ENCODE measurements at regions not wholly inside any gene's neighbourhood (a gene's known extent, or its start where the extent isn't known, plus 50 kb on each side); places are given as distances from the start of the nearest gene placed in this dataset.

DNA sequence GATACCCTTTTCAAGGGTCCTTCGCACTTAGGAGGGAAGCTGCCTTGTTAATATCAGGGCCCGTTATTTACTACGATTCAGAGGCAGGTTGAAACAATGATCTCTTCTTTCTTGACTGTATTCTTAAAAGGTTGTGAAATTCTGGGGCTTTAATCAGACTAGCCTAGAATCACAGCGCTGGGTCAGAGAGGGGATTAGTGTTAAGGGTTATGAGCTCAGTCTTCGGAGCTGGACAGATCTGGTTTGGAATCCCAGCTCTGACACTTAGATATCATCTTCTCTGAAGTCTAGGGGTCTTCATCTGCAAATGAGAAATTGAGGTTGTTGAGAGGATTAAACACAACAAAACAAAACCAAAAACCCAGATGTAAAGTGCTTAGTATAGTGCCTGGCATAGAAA lies 77.4 kb downstream of the CD83 start:
- FAIRE-seq, result no peak
- H3K36me3 ChIP-seq (ENCODE audit: insufficient read depth, low read length), result no peaks in the 10 kb centered on the region
- Mint-ChIP-seq H3K9me3 (ENCODE audit: unreplicated experiment) (peaks cover under 1% of the 10 kb centered on the region), H3K4me3 (ENCODE audit: unreplicated experiment) (no peak overlapping the region), H3K4me1 (ENCODE audit: low read depth, unreplicated experiment) (peaks cover 7% of the 10 kb centered on the region), H3K36me3 (ENCODE audit: low read depth, unreplicated experiment) (no peaks in the 10 kb centered on the region), H3K27ac (ENCODE audit: unreplicated experiment) (no peak overlapping the region), H3K27me3 (ENCODE audit: low read depth, unreplicated experiment) (peaks cover 21% of the 10 kb centered on the region)
- no peak overlapping the region for H2AFZ ChIP-seq (ENCODE audit: low read depth, low read length)
- H3K27ac ChIP-seq (ENCODE audit: low read depth, low read length), result no peak overlapping the region
- peaks cover 12% of the 10 kb centered on the region for H3K27me3 ChIP-seq (ENCODE audit: insufficient read depth, low read length)
- H3K4me3 ChIP-seq (ENCODE audit: insufficient read depth, low read depth, low read length), result no peak overlapping the region
- H3K9me3 ChIP-seq (ENCODE audit: insufficient read depth, low read depth, low read length), result no peaks in the 10 kb centered on the region
- no peak overlapping the region for H3K4me2 ChIP-seq (ENCODE audit: low read length)
- H4K20me1 ChIP-seq (ENCODE audit: insufficient read depth, low read length), result no peaks in the 10 kb centered on the region
- H3K4me1 ChIP-seq (ENCODE audit: insufficient read depth, low read length), result no peaks in the 10 kb centered on the region
- no peaks in the 10 kb centered on the region for H3K79me2 ChIP-seq (ENCODE audit: insufficient read depth, low read length)
- no peak overlapping the region for H3K9ac ChIP-seq (ENCODE audit: low read length)
- no peak for TF ChIP-seq EZH2 (IDR thresholded peaks at IDR 0.05; ENCODE audit: insufficient read depth, low read length)
- TF ChIP-seq CTCF (IDR thresholded peaks at IDR 0.05; ENCODE audit: insufficient read depth, low read depth, low read length), result no peak
- DNase-seq (ENCODE audit: low read depth), result no peak

DNA sequence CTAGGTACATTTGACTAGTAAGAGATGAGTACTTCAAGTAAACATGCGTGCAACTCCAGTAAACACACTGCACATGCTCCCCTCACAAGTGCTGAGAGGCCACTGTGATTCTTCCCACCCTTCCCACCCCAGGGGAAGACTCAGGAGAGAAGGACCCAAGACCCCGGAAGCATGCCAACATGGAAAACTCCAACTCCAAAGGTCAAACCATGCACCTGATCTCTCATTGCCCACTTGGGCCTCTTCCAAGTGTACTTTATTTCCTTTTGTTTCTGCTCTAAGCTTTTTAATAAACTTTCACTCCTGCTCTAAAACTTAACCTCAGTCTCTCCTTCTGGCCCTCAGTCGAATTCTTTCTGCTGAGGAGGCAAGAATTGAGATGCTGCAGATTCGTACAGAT lies 78.5 kb downstream of the CD83 start:
- Mint-ChIP-seq H3K36me3 (ENCODE audit: low read depth, unreplicated experiment) (peaks cover 2% of the 10 kb centered on the region), H3K4me3 (ENCODE audit: unreplicated experiment) (no peak overlapping the region), H3K4me1 (ENCODE audit: low read depth, unreplicated experiment) (peaks cover 7% of the 10 kb centered on the region), H3K9me3 (ENCODE audit: unreplicated experiment) (peaks cover 5% of the 10 kb centered on the region), H3K27me3 (ENCODE audit: low read depth, unreplicated experiment) (peaks cover 18% of the 10 kb centered on the region), H3K27ac (ENCODE audit: unreplicated experiment) (no peak overlapping the region)
- DNase-seq (ENCODE audit: low read depth) (no peak), FAIRE-seq (no peak)
- no peak overlapping the region for H3K27ac ChIP-seq (ENCODE audit: low read depth, low read length)
- no peak overlapping the region for H2AFZ ChIP-seq (ENCODE audit: low read depth, low read length)
- no peaks in the 10 kb centered on the region for H3K36me3 ChIP-seq (ENCODE audit: insufficient read depth, low read length)
- no peak overlapping the region for H3K9ac ChIP-seq (ENCODE audit: low read length)
- H3K9me3 ChIP-seq (ENCODE audit: insufficient read depth, low read depth, low read length), result no peaks in the 10 kb centered on the region
- TF ChIP-seq EZH2 (IDR thresholded peaks at IDR 0.05; ENCODE audit: insufficient read depth, low read length) (no peak), CTCF (IDR thresholded peaks at IDR 0.05; ENCODE audit: insufficient read depth, low read depth, low read length) (no peak)
- peaks cover 16% of the 10 kb centered on the region for H3K27me3 ChIP-seq (ENCODE audit: insufficient read depth, low read length)
- no peaks in the 10 kb centered on the region for H3K79me2 ChIP-seq (ENCODE audit: insufficient read depth, low read length)
- H3K4me2 ChIP-seq (ENCODE audit: low read length), result no peak overlapping the region
- no peak overlapping the region for H3K4me3 ChIP-seq (ENCODE audit: insufficient read depth, low read depth, low read length)
- H3K4me1 ChIP-seq (ENCODE audit: insufficient read depth, low read length), result no peaks in the 10 kb centered on the region
- no peaks in the 10 kb centered on the region for H4K20me1 ChIP-seq (ENCODE audit: insufficient read depth, low read length)

DNA sequence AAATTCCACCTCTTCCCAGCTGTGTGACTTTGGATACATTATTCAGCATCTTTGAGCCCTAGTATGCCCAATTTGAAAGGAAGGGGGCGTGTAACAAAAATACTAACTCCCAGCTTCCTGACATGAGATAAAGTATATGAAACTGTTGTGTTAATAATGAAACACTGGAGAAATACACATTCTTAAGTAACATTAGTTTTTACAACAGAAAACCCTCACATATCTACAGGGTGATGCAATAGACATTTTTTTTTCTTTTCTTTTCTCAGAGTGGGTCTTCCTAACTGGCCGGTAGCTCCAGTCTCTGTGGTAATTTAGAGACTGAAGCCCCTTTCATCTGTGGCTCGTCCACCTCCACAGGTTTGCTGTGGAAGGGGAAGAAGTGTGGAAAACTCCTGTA lies 79.5 kb downstream of the CD83 start:
- Mint-ChIP-seq H3K4me3 (ENCODE audit: unreplicated experiment) (no peak overlapping the region), H3K36me3 (ENCODE audit: low read depth, unreplicated experiment) (peaks cover 2% of the 10 kb centered on the region), H3K9me3 (ENCODE audit: unreplicated experiment) (peaks cover 6% of the 10 kb centered on the region), H3K27me3 (ENCODE audit: low read depth, unreplicated experiment) (peaks cover 19% of the 10 kb centered on the region), H3K27ac (ENCODE audit: unreplicated experiment) (no peak overlapping the region), H3K4me1 (ENCODE audit: low read depth, unreplicated experiment) (peaks cover 7% of the 10 kb centered on the region)
- Histone ChIP-seq H4K20me1 (ENCODE audit: insufficient read depth, low read length) (no peaks in the 10 kb centered on the region), H3K4me1 (ENCODE audit: insufficient read depth, low read length) (no peaks in the 10 kb centered on the region), H3K36me3 (ENCODE audit: insufficient read depth, low read length) (no peaks in the 10 kb centered on the region), H3K27me3 (ENCODE audit: insufficient read depth, low read length) (peaks cover 16% of the 10 kb centered on the region), H2AFZ (ENCODE audit: low read depth, low read length) (no peak overlapping the region), H3K4me3 (ENCODE audit: insufficient read depth, low read depth, low read length) (no peak overlapping the region), H3K79me2 (ENCODE audit: insufficient read depth, low read length) (no peaks in the 10 kb centered on the region), H3K9me3 (ENCODE audit: insufficient read depth, low read depth, low read length) (no peaks in the 10 kb centered on the region), H3K27ac (ENCODE audit: low read depth, low read length) (no peak overlapping the region), H3K9ac (ENCODE audit: low read length) (no peak overlapping the region), H3K4me2 (ENCODE audit: low read length) (no peak overlapping the region)
- DNase-seq (ENCODE audit: low read depth), result no peak
- TF ChIP-seq CTCF (IDR thresholded peaks at IDR 0.05; ENCODE audit: insufficient read depth, low read depth, low read length) (no peak), EZH2 (IDR thresholded peaks at IDR 0.05; ENCODE audit: insufficient read depth, low read length) (no peak)
- FAIRE-seq, result no peak
